ENCODE measurements at regions not wholly inside any gene's neighbourhood (a gene's known extent, or its start where the extent isn't known, plus 50 kb on each side); places are given as distances from the start of the nearest gene placed in this dataset.
"Not testable (repeated sequence)": the region's sequence is repeated elsewhere in the genome, so short reads cannot be mapped to it uniquely, and the experiment has no call there.

DNA sequence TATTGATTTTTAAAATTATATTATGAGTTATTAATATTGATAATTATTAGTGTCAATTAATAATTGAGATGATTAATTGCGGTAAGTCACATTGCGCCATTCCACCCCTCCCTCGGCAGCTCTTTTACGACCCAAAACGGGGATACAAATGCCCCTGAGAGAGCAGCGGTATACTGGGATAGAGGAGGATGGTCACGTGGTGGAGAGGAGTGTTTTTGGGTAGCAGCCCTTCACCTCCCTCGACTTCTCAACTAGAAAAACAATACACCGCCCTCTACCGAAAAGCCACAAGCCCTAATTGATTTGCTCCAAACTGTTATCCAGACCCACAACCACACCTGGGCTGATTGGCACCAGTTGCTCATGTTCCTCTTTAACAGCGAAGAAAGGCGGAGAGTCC lies 71.0 kb downstream of the DAPL1 start:
- H3K4me3 Mint-ChIP-seq, CTCF ChIA-PET, DNase-seq, H3K36me3 Mint-ChIP-seq, H3K4me1 Mint-ChIP-seq, H3K27ac Mint-ChIP-seq, H3K9me3 Mint-ChIP-seq, H3K27me3 Mint-ChIP-seq: not testable (repeated sequence)

DNA sequence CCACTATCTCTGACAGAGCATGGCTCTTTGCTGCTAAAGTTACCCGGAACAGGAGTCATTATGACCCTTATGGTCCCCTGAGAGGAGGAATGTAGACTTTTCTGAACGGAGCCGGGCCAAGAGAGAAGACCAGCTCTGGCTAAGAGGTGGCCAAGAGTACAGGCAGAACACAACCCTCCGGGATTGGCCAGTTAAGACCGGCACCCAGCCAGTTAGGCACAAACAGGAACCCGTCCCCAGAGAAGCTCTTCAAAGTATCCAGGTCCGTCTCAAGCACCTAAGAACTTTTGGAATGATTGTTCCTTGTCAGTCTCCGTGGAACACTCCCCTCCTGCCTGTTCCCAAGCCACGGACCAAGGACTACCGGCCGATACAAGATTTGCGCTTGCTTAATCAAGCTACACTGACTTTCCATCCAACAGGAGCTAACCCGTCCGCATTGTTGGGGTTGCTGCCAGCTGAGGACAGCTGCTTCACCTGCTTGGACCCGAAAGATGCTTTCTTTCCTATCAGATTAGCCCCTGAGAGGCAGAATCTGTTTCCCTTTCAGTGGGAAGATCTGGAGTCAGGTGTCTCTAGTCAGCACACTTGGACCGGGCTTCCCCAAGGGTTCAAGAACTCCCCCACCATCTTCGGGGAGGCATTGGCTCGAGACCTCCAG lies 72.5 kb downstream of the DAPL1 start:
- H3K27ac Mint-ChIP-seq, H3K9me3 Mint-ChIP-seq, H3K36me3 Mint-ChIP-seq, H3K27me3 Mint-ChIP-seq, DNase-seq, H3K4me1 Mint-ChIP-seq, CTCF ChIA-PET, H3K4me3 Mint-ChIP-seq: not testable (repeated sequence)

DNA sequence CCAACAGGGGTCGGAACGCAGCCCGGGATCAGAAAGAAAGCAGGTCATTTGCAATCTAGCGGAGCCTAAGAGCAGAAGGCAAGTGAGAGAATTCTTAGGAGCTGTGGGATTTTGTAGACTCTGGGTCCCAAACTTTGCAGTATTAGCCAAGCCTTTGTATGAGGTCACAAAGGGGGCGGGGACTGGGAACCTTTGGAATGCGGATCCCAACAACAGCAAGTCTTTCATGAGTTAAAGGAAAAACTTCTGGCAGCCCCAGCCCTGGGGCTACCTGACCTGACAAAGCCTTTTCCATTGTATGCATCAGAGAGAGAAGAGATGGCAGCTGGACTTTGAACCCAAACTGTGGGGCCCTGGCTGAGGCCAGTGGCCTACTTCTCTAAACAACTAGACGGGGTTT lies 73.3 kb downstream of the DAPL1 start:
- DNase-seq, H3K4me1 Mint-ChIP-seq, CTCF ChIA-PET, H3K27me3 Mint-ChIP-seq, H3K9me3 Mint-ChIP-seq, H3K36me3 Mint-ChIP-seq, H3K27ac Mint-ChIP-seq, H3K4me3 Mint-ChIP-seq: not testable (repeated sequence)

DNA sequence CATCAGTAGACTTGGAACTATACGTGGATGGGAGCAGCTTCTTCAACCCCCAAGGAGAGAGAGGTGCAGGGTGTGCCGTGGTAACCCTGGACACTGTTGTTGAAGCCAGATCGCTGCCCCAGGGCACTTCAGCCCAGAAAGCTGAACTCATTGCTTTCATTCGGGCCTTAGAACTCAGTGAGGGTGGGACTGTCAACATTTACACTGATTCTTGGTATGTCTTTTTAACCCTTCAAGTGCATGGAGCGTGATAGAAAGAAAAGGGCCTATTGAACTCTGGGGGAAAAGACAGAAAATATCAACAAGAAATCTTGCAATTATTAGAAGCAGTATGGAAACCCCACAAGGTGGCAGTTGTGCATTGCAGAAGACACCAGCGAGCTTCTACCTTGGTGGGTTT lies 74.0 kb downstream of the DAPL1 start:
- H3K4me3 Mint-ChIP-seq, CTCF ChIA-PET, H3K36me3 Mint-ChIP-seq, H3K4me1 Mint-ChIP-seq, H3K27ac Mint-ChIP-seq, DNase-seq, H3K27me3 Mint-ChIP-seq, H3K9me3 Mint-ChIP-seq: not testable (repeated sequence)

DNA sequence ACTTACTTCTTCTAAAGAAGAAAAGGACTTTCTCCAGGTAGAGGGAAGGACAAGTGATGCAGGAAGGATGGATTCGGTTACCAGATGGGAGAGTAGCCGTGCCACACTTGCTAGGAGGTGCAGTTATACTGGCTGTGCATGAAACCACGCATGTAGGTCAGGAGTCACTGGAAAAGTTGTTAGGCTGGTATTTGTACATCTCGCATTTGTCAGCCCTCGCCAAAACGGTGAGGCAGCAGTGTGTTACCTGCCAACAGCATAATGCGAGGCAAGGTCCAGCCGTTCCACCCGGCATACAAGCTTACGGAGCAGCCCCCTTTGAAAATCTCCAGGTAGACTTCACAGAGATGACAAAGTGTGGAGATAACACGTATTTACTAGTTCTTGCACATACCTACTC lies 74.5 kb downstream of the DAPL1 start:
- DNase-seq, H3K27me3 Mint-ChIP-seq, H3K9me3 Mint-ChIP-seq, H3K4me3 Mint-ChIP-seq, H3K27ac Mint-ChIP-seq, H3K36me3 Mint-ChIP-seq, CTCF ChIA-PET, H3K4me1 Mint-ChIP-seq: not testable (repeated sequence)

DNA sequence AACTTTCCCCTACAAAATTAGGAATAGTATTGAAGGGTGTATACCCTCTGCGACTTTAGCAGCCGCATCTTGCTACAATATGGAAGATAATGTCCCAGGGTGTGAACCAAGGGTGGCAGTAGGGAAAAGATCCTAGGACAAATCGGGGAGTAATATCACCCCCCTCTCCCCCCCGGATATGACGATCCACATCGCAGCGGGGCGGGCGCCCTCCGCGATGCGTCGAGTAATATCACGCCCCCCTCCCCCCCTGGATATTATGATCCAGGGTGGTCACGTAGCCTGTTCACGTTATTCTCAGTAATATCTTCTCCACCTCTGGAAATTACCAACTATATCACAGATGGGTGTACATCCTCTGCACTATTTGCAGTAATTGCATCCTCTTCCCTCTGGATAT lies 82.9 kb downstream of the DAPL1 start:
- Mint-ChIP-seq H3K4me3 (no peak overlapping the region), H3K9me3 (no peaks in the 10 kb centered on the region), H3K27me3 (no peaks in the 10 kb centered on the region), H3K4me1 (no peaks in the 10 kb centered on the region), H3K36me3 (no peaks in the 10 kb centered on the region), H3K27ac (no peak overlapping the region)
- DNase-seq = no peak
- CTCF ChIA-PET = no interaction called here

DNA sequence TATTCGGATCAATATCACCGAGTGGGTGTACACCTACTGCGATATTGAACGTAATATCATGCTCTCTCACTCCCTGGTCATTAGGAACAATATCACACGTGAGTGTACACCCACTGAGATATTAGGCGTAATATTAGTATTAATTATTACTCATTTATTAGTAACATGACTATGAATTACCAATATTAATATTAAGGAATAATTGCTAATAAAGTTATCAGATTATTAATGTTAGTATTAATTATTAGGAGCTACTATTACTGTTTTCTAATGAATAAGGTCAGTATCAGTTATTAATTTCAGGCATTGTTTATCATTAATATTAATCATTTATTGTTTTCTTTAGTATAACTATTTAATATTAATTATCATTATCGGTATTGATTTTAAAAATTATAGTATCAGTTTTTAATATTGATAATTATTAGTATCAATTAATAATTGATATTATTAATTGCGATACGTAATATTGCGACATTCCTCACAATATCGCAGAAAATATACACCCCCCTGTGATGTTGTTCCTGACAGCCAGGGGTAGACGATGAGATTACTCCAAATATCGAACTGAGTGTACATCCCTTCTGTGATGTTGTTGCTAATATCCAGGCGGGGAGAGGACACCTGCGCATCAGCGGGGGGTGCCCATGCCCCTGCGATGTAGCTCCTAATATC lies 84.2 kb downstream of the DAPL1 start:
- Mint-ChIP-seq H3K36me3 (no peaks in the 10 kb centered on the region), H3K4me1 (no peaks in the 10 kb centered on the region), H3K4me3 (no peak overlapping the region), H3K9me3 (no peaks in the 10 kb centered on the region), H3K27ac (no peak overlapping the region), H3K27me3 (no peaks in the 10 kb centered on the region)
- DNase-seq = no peak
- CTCF ChIA-PET = no interaction called here

DNA sequence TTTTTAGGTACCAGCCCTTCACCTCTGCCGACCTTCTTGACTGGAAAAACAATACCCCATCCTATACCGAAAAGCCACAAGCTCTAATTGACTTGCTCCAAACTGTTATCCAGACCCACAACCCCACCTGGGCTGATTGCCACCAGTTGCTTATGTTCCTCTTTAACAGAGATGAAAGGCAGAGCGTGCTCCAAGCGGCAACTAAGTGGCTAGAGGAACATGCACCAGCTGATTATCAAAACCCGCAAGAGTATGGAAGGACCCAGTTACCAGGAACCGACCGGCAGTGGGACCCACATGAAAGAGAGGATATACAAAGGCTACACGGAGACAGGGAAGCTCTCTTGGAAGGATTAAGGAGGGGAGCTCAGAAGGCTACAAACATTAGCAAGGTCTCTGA lies 86.1 kb upstream of the TANC1 start:
- no peaks in the 10 kb centered on the region for H3K4me1 Mint-ChIP-seq

DNA sequence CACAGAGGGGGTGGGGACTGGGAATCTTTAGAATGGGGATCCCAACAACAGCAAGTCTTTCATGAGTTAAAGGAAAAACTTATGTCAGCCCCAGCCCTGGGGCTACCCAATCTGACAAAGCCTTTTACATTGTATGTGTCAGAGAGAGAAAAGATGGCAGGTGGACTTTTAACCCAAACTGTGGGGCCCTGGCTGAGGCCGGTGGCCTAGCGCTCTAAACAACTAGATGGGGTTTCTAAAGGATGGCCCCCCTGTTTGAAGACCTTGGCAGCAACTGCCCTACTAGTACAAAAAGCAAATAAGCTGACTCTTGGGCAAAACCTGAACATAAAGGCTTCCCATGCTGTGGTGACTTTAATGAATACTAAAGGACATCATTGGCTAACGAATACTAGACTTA lies 83.9 kb upstream of the TANC1 start:
- not testable (repeated sequence) for H3K27ac Mint-ChIP-seq, H3K9me3 Mint-ChIP-seq, H3K4me1 Mint-ChIP-seq, H3K27me3 Mint-ChIP-seq, H3K4me3 Mint-ChIP-seq, DNase-seq, H3K36me3 Mint-ChIP-seq
- CTCF ChIA-PET = interaction anchor here (1.1 to 1.5 kb wide), 2 partner anchors 234 to 828 kb away, joined by 3 to 5 read pairs; partner anchors contain the start of gene MARCHF7

More for the DNA sequence above, 86.1 kb upstream of the TANC1 start:
- DNase-seq = no peak
- CTCF ChIA-PET = no interaction called here
- Mint-ChIP-seq H3K9me3 (no peaks in the 10 kb centered on the region), H3K4me3 (no peak overlapping the region), H3K27me3 (no peaks in the 10 kb centered on the region), H3K27ac (no peak overlapping the region), H3K36me3 (no peaks in the 10 kb centered on the region)

DNA sequence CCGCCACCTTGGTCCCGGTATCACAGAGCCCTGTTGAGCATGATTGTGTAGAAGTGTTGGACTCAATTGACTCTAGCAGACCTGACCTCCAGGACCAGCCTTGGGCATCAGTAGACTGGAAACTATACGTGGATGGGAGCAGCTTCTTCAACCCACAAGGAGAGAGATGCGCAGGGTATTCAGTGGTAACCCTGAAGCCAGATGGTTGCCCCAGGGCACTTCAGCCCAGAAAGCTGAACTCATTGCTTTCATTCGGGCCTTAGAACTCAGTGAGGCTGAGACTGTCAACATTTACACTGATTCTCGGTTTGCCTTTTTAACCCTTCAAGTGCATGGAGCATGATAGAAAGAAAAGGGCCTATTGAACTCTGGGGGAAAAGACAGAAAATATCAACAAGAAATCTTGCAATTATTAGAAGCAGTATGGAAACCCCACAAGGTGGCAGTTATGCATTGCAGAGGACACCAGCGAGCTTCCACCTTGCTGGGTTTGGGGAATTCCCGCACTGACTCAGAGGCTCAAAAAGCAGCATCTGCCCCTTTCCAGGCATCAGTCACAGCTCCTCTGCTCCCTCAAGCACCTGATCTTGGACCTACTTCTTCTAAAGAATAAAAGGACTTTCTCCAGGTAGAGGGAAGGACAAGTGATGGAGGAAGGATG lies 83.3 kb upstream of the TANC1 start:
- DNase-seq, H3K9me3 Mint-ChIP-seq, H3K4me3 Mint-ChIP-seq, H3K36me3 Mint-ChIP-seq, H3K4me1 Mint-ChIP-seq, H3K27ac Mint-ChIP-seq, H3K27me3 Mint-ChIP-seq: not testable (repeated sequence)
- CTCF ChIA-PET = interaction anchor here (0.7 to 1.5 kb wide), 3 partner anchors 16 to 827 kb away, joined by 3 to 5 read pairs (median 5); partner anchors contain the start of gene MARCHF7

DNA sequence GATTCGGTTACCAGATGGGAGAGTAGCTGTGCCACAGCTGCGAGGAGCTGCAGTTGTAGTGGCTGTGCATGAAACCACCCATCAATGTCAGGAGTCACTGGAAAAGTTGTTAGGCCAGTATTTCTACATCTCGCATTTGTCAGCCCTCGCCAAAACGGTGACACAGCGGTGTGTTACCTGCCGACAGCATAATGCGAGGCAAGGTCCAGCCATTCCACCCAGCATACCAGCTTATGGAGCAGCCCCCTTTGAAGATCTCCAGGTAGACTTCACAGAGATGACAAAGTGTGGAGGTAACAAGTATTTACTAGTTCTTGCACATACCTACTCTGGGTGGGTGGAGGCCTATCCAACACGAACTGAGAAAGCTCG lies 82.8 kb upstream of the TANC1 start:
- H3K36me3 Mint-ChIP-seq, DNase-seq: not testable (repeated sequence)
- CTCF ChIA-PET = interaction anchor here (1.1 kb wide), 1 partner anchor 826 kb away, joined by 3 read pairs; the partner anchor contains the start of gene MARCHF7

DNA sequence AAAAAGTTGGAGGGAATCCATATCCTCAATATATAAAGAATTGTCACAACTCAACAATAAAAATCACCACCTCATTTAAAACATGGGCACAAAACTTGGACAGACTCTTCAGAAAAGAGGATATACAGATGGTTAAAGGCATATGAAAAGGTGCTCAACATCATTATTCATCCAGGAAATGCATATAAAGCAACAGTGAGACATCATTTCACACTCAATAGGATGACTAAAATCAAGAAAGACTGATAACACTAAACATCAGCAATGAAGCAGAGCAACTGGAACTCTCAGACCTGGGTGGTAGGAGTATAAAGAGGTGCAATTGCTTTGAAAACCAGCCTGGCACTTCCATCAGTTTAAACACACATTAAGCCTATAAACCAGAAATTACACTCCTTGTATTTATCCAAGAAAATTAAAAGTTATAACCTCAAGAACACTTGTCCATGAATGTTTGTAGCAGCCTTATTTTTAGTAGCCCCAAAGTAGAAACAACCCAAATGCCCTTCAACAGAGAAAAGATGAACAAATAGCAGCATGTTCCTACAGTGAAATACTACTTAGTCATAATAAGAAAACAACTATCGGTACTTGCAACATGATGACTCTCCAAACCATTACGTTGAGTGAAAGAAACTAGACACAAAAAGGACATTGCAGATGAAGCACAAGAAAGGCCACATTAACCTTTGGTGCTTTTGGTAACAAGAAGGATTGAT lies 79.1 kb upstream of the TANC1 start:
- CTCF ChIA-PET = no interaction called here
- DNase-seq = no peak

More for the DNA sequence above, 82.8 kb upstream of the TANC1 start:
- not testable (repeated sequence) for H3K9me3 Mint-ChIP-seq, H3K27ac Mint-ChIP-seq, H3K27me3 Mint-ChIP-seq, H3K4me3 Mint-ChIP-seq, H3K4me1 Mint-ChIP-seq

DNA sequence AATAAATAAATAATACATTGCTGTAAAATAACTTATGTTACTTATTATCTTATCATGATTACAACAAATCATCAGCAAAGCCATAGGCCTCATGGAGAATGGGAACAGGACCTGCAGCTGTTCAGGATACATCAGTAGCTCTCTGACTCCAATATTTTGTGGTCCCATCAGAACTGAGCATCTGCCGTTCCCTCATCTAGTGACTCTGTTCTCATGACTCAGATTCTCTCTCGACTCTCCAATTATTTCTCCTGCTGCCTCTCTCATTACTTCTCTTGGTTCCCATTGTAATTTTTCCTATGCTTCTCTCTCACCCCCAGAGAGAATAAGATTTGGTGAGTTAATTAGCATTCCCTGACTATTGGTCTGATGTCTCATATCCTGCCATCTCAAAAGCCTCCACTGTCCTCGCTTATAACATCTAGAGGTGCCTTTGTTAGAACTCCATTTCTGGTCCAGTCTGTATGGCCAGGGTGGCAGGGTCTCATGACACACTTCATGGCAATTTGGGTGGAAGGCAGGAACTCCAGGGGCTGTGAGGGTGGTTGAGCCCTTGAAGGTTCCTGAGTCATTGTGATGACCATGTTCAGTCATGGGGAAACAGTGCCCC lies 78.0 kb upstream of the TANC1 start:
- H3K27ac Mint-ChIP-seq = no peak overlapping the region
- CTCF ChIA-PET = no interaction called here
- no peaks in the 10 kb centered on the region for H3K27me3 Mint-ChIP-seq
- H3K4me1 Mint-ChIP-seq = no peaks in the 10 kb centered on the region
- no peak for DNase-seq
- H3K4me3 Mint-ChIP-seq = no peak overlapping the region
- H3K36me3 Mint-ChIP-seq = no peaks in the 10 kb centered on the region
- no peaks in the 10 kb centered on the region for H3K9me3 Mint-ChIP-seq

More for the DNA sequence above, 79.1 kb upstream of the TANC1 start:
- H3K4me3 Mint-ChIP-seq = no peak overlapping the region
- H3K27ac Mint-ChIP-seq = no peak overlapping the region
- no peaks in the 10 kb centered on the region for H3K4me1 Mint-ChIP-seq
- no peaks in the 10 kb centered on the region for H3K36me3 Mint-ChIP-seq
- no peaks in the 10 kb centered on the region for H3K27me3 Mint-ChIP-seq
- no peaks in the 10 kb centered on the region for H3K9me3 Mint-ChIP-seq

DNA sequence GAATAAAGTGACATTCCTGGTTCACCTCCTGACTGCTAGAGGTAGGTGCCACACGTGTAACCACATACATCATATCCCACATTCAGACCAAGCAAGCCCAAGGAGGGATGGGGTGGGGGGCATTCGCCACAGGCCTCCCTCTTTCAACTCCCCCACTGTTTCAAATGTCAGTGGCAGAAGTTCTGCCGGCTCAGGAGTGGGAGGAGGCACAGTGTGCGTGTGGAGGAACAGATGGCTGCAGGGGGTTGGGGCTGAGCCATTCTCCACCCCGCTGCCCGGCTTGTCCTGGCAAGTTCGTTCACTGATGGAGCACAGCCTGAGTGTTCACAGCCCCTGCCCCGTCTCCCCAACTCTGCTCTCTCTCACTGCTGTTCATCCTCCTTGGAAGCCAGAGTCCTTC lies 75.4 kb upstream of the TANC1 start:
- Mint-ChIP-seq H3K9me3 (no peaks in the 10 kb centered on the region), H3K4me3 (no peak overlapping the region), H3K36me3 (no peaks in the 10 kb centered on the region), H3K4me1 (no peaks in the 10 kb centered on the region), H3K27me3 (no peaks in the 10 kb centered on the region), H3K27ac (no peak overlapping the region)
- CTCF ChIA-PET = no interaction called here
- DNase-seq = no peak
